ENCODE measurements at regions not wholly inside any gene's neighbourhood (a gene's known extent, or its start where the extent isn't known, plus 50 kb on each side); places are given as distances from the start of the nearest gene placed in this dataset.

GRCh38 chr5:106142116-106142515 lies 1528.6 kb downstream of the EFNA5 start:
- TF ChIP-seq CTCF (IDR thresholded peaks at IDR 0.05) (no peak), POLR2AphosphoS5 (IDR thresholded peaks at IDR 0.05) (no peak), POLR2A (IDR thresholded peaks at IDR 0.05) (no peak)
- no peak for DNase-seq (ENCODE audit: low spot score)
- no peaks in the 10 kb centered on the region for H3K9me3 ChIP-seq
- intact Hi-C loops (cut with DNase I), result no loop called here
- H3K27ac ChIP-seq, result no peak overlapping the region
- no peaks in the 10 kb centered on the region for H3K36me3 ChIP-seq
- H3K4me3 ChIP-seq, result no peak overlapping the region
- H3K27me3 ChIP-seq (replicated peaks; ENCODE audit: insufficient read depth), result no peaks in the 10 kb centered on the region
- no peaks in the 10 kb centered on the region for H3K4me1 ChIP-seq (replicated peaks)

GRCh38 chr5:106140101-106140500 lies 1530.6 kb downstream of the EFNA5 start:
- no peak for DNase-seq (ENCODE audit: low spot score)
- no peak for TF ChIP-seq CTCF (IDR thresholded peaks at IDR 0.05)
- no peak for TF ChIP-seq POLR2AphosphoS5 (IDR thresholded peaks at IDR 0.05)
- TF ChIP-seq POLR2A (IDR thresholded peaks at IDR 0.05), result no peak
- Histone ChIP-seq H3K27ac (no peak overlapping the region), H3K36me3 (no peaks in the 10 kb centered on the region), H3K9me3 (no peaks in the 10 kb centered on the region), H3K4me3 (no peak overlapping the region), H3K4me1 (replicated peaks) (no peaks in the 10 kb centered on the region), H3K27me3 (replicated peaks; ENCODE audit: insufficient read depth) (no peaks in the 10 kb centered on the region)
- intact Hi-C loops (cut with DNase I), result no loop called here
- WGBS, result 88% methylated on average over 2 of the region's 2 CpGs

GRCh38 chr5:106136061-106136460 lies 1534.7 kb downstream of the EFNA5 start:
- intact Hi-C loops (cut with DNase I), result no loop called here
- no peak for TF ChIP-seq CTCF (IDR thresholded peaks at IDR 0.05)
- Histone ChIP-seq H3K27me3 (replicated peaks; ENCODE audit: insufficient read depth) (no peaks in the 10 kb centered on the region), H3K27ac (no peak overlapping the region), H3K4me1 (replicated peaks) (no peaks in the 10 kb centered on the region), H3K36me3 (no peaks in the 10 kb centered on the region), H3K4me3 (no peak overlapping the region), H3K9me3 (no peaks in the 10 kb centered on the region)
- DNase-seq (ENCODE audit: low spot score), result no peak
- 42% methylated on average over 2 of the region's 2 CpGs for WGBS

- Histone ChIP-seq H3K4me1 (replicated peaks) (no peaks in the 10 kb centered on the region), H3K27me3 (replicated peaks; ENCODE audit: insufficient read depth) (no peaks in the 10 kb centered on the region), H3K27ac (no peak overlapping the region), H3K36me3 (no peaks in the 10 kb centered on the region), H3K4me3 (no peak overlapping the region), H3K9me3 (no peaks in the 10 kb centered on the region)
- intact Hi-C loops (cut with DNase I), result no loop called here
- WGBS, result 97% methylated on average over 1 of the region's 1 CpG
- TF ChIP-seq CTCF (IDR thresholded peaks at IDR 0.05) (no peak), POLR2AphosphoS5 (IDR thresholded peaks at IDR 0.05) (no peak), POLR2A (IDR thresholded peaks at IDR 0.05) (no peak)
- DNase-seq (ENCODE audit: low spot score), result no peak
These were observed 1535.3 kb downstream of the EFNA5 start for GRCh38 chr5:106135473-106135872.

- no peak overlapping the region for H3K27ac ChIP-seq
- no peak overlapping the region for H3K4me3 ChIP-seq
- H3K27me3 ChIP-seq (replicated peaks; ENCODE audit: insufficient read depth), result no peaks in the 10 kb centered on the region
- H3K36me3 ChIP-seq, result no peaks in the 10 kb centered on the region
- no peaks in the 10 kb centered on the region for H3K9me3 ChIP-seq
- TF ChIP-seq CTCF (IDR thresholded peaks at IDR 0.05), result no peak
- intact Hi-C loops (cut with DNase I), result no loop called here
- H3K4me1 ChIP-seq (replicated peaks), result no peaks in the 10 kb centered on the region
- DNase-seq (ENCODE audit: low spot score), result no peak
These were observed 1536.2 kb downstream of the EFNA5 start for GRCh38 chr5:106134549-106134948.
